Activated naive CD4-positive, alpha-beta T cell treated with anti-CD3 and anti-CD28 coated beads, Interleukin-2, amount 10 ng/mL, durations not matched to agents 7 days and 5 days (primary cell): ENCODE measurements at regions not wholly inside any gene's neighbourhood (a gene's known extent, or its start where the extent isn't known, plus 50 kb on each side); places are given as distances from the start of the nearest gene placed in this dataset.

ENCODE experiments used
- CTCF ChIA-PET: fragments of 350-600 bp; sonication (Branson Sonifier 250); formaldehyde crosslinking; loops from one replicate; lab custom pipeline; 2021; ENCODE audit warnings: antibody characterized with exemption; lab: Charles Lee
- DNase-seq: peaks from one replicate; pipeline ENCODE4 v3.0.0-alpha.2; 2020
- H3K27ac Mint-ChIP-seq: one replicate; pipeline ENCODE4 v1.8.0; 2021; ENCODE audit warnings: mild to moderate bottlenecking, moderate library complexity, mixed read lengths
- H3K27me3 Mint-ChIP-seq: one replicate; pipeline ENCODE4 v1.8.0; 2021; ENCODE audit warnings: mild to moderate bottlenecking, mixed read lengths
- H3K36me3 Mint-ChIP-seq: one replicate; pipeline ENCODE4 v1.8.0; 2021; ENCODE audit warnings: mixed read lengths
- H3K4me1 Mint-ChIP-seq: one replicate; pipeline ENCODE4 v1.8.0; 2021; ENCODE audit warnings: mixed read lengths
- H3K4me3 Mint-ChIP-seq: one replicate; pipeline ENCODE4 v1.8.0; 2021; ENCODE audit warnings: mild to moderate bottlenecking, moderate library complexity, mixed read lengths
- H3K9me3 Mint-ChIP-seq: one replicate; pipeline ENCODE4 v1.8.0; 2021; ENCODE audit warnings: mixed read lengths

- H3K27ac Mint-ChIP-seq = peak overlapping the region; percentile 82
- no peak overlapping the region for H3K4me3 Mint-ChIP-seq
- no peak for DNase-seq
- H3K9me3 Mint-ChIP-seq = peaks cover 4% of the 10 kb centered on the region
- H3K36me3 Mint-ChIP-seq = peaks cover 10% of the 10 kb centered on the region
- CTCF ChIA-PET = interaction anchor here (0.6 to 2.2 kb wide), 5 partner anchors 9 to 222 kb away, joined by 3 to 8 read pairs (median 4); no protein-coding TSS in a partner anchor
- H3K27me3 Mint-ChIP-seq = no peaks in the 10 kb centered on the region
- H3K4me1 Mint-ChIP-seq = peaks cover 24% of the 10 kb centered on the region
Observed at GRCh38 chr1:59071289-59071688, 225.6 kb upstream of the FGGY start.

GRCh38 chr1:59071876-59072582, 224.9 kb upstream of the FGGY start:
- Mint-ChIP-seq H3K27me3 (no peaks in the 10 kb centered on the region), H3K9me3 (peaks cover 4% of the 10 kb centered on the region), H3K4me1 (peaks cover 24% of the 10 kb centered on the region), H3K36me3 (peaks cover 10% of the 10 kb centered on the region), H3K4me3 (no peak overlapping the region), H3K27ac (peak overlapping the region; percentile 82)
- CTCF ChIA-PET = interaction anchor here (0.6 to 2.2 kb wide), 3 partner anchors 10 to 104 kb away, joined by 4 to 8 read pairs (median 6); no protein-coding TSS in a partner anchor
- peak; percentile 33 for DNase-seq

GRCh38 chr1:59072583-59072947, 224.3 kb upstream of the FGGY start:
- Mint-ChIP-seq H3K36me3 (peaks cover 10% of the 10 kb centered on the region), H3K27me3 (no peaks in the 10 kb centered on the region), H3K4me1 (peaks cover 24% of the 10 kb centered on the region), H3K9me3 (peaks cover 4% of the 10 kb centered on the region), H3K27ac (peak overlapping the region; percentile 53), H3K4me3 (no peak overlapping the region)
- DNase-seq = no peak
- CTCF ChIA-PET = interaction anchor here (2.2 kb wide), 1 partner anchor 11 kb away, joined by 6 read pairs; no protein-coding TSS in a partner anchor

GRCh38 chr1:59074598-59074997, 222.3 kb upstream of the FGGY start:
- CTCF ChIA-PET = no interaction called here
- peaks cover 24% of the 10 kb centered on the region for H3K4me1 Mint-ChIP-seq
- H3K27ac Mint-ChIP-seq = no peak overlapping the region
- DNase-seq = no peak
- no peak overlapping the region for H3K4me3 Mint-ChIP-seq
- peaks cover 4% of the 10 kb centered on the region for H3K9me3 Mint-ChIP-seq
- H3K36me3 Mint-ChIP-seq = peaks cover 10% of the 10 kb centered on the region
- peaks cover 12% of the 10 kb centered on the region for H3K27me3 Mint-ChIP-seq

GRCh38 chr1:59075021-59075420, 221.9 kb upstream of the FGGY start:
- Mint-ChIP-seq H3K4me3 (no peak overlapping the region), H3K4me1 (peaks cover 24% of the 10 kb centered on the region), H3K27ac (no peak overlapping the region), H3K9me3 (peaks cover 4% of the 10 kb centered on the region), H3K36me3 (peaks cover 10% of the 10 kb centered on the region), H3K27me3 (peaks cover 12% of the 10 kb centered on the region)
- DNase-seq = no peak
- CTCF ChIA-PET = no interaction called here

GRCh38 chr1:59076612-59077011, 220.3 kb upstream of the FGGY start:
- Mint-ChIP-seq H3K36me3 (peaks cover 7% of the 10 kb centered on the region), H3K27ac (no peak overlapping the region), H3K9me3 (peaks cover 4% of the 10 kb centered on the region), H3K4me1 (peaks cover 11% of the 10 kb centered on the region), H3K4me3 (no peak overlapping the region), H3K27me3 (peaks cover 12% of the 10 kb centered on the region)
- DNase-seq = no peak
- CTCF ChIA-PET = no interaction called here

GRCh38 chr1:59077466-59078069, 219.3 kb upstream of the FGGY start:
- Mint-ChIP-seq H3K4me3 (no peak overlapping the region), H3K36me3 (peaks cover 2% of the 10 kb centered on the region), H3K9me3 (peaks cover 4% of the 10 kb centered on the region), H3K27ac (no peak overlapping the region), H3K27me3 (peaks cover 15% of the 10 kb centered on the region), H3K4me1 (peaks cover 2% of the 10 kb centered on the region)
- CTCF ChIA-PET = interaction anchor here (0.5 to 1.1 kb wide), 2 partner anchors 32 to 61 kb away, joined by 3 to 4 read pairs; no protein-coding TSS in a partner anchor
- no peak for DNase-seq

GRCh38 chr1:59078070-59078800, 218.7 kb upstream of the FGGY start:
- CTCF ChIA-PET = interaction anchor here (0.5 to 1.1 kb wide), 2 partner anchors 33 to 62 kb away, joined by 3 to 4 read pairs; no protein-coding TSS in a partner anchor
- peaks cover 3% of the 10 kb centered on the region for H3K9me3 Mint-ChIP-seq
- H3K4me3 Mint-ChIP-seq = no peak overlapping the region
- no peak overlapping the region for H3K27ac Mint-ChIP-seq
- DNase-seq = no peak
- H3K4me1 Mint-ChIP-seq = no peaks in the 10 kb centered on the region
- H3K27me3 Mint-ChIP-seq = peaks cover 15% of the 10 kb centered on the region
- peaks cover 2% of the 10 kb centered on the region for H3K36me3 Mint-ChIP-seq

GRCh38 chr1:59078866-59079265, 218.0 kb upstream of the FGGY start:
- H3K27ac Mint-ChIP-seq = no peak overlapping the region
- no peak for DNase-seq
- no peaks in the 10 kb centered on the region for H3K36me3 Mint-ChIP-seq
- no peaks in the 10 kb centered on the region for H3K4me1 Mint-ChIP-seq
- peaks cover 15% of the 10 kb centered on the region for H3K27me3 Mint-ChIP-seq
- CTCF ChIA-PET = no interaction called here
- no peaks in the 10 kb centered on the region for H3K9me3 Mint-ChIP-seq
- H3K4me3 Mint-ChIP-seq = no peak overlapping the region

- Mint-ChIP-seq H3K27me3 (peaks cover 15% of the 10 kb centered on the region), H3K9me3 (no peaks in the 10 kb centered on the region), H3K36me3 (no peaks in the 10 kb centered on the region), H3K4me3 (no peak overlapping the region), H3K4me1 (peaks cover 6% of the 10 kb centered on the region), H3K27ac (no peak overlapping the region)
- DNase-seq = no peak
- CTCF ChIA-PET = no interaction called here
Observed at GRCh38 chr1:59079434-59080140, 217.3 kb upstream of the FGGY start.

- H3K27me3 Mint-ChIP-seq = peaks cover 19% of the 10 kb centered on the region
- H3K4me1 Mint-ChIP-seq = peaks cover 8% of the 10 kb centered on the region
- H3K36me3 Mint-ChIP-seq = no peaks in the 10 kb centered on the region
- no peak for DNase-seq
- CTCF ChIA-PET = no interaction called here
- no peak overlapping the region for H3K4me3 Mint-ChIP-seq
- no peaks in the 10 kb centered on the region for H3K9me3 Mint-ChIP-seq
- no peak overlapping the region for H3K27ac Mint-ChIP-seq
Observed at GRCh38 chr1:59081181-59081580, 215.7 kb upstream of the FGGY start.

- H3K4me3 Mint-ChIP-seq = no peak overlapping the region
- peaks cover 19% of the 10 kb centered on the region for H3K27me3 Mint-ChIP-seq
- no peak for DNase-seq
- CTCF ChIA-PET = no interaction called here
- no peak overlapping the region for H3K27ac Mint-ChIP-seq
- H3K4me1 Mint-ChIP-seq = peaks cover 8% of the 10 kb centered on the region
- no peaks in the 10 kb centered on the region for H3K9me3 Mint-ChIP-seq
- no peaks in the 10 kb centered on the region for H3K36me3 Mint-ChIP-seq
Observed at GRCh38 chr1:59081795-59082194, 215.1 kb upstream of the FGGY start.

- peak overlapping the region; percentile 82 for H3K27ac Mint-ChIP-seq
- H3K4me1 Mint-ChIP-seq = peaks cover 8% of the 10 kb centered on the region
- no peaks in the 10 kb centered on the region for H3K9me3 Mint-ChIP-seq
- peaks cover 12% of the 10 kb centered on the region for H3K27me3 Mint-ChIP-seq
- CTCF ChIA-PET = interaction anchor here (1.0 kb wide), 1 partner anchor 11 kb away, joined by 3 read pairs; no protein-coding TSS in a partner anchor
- H3K36me3 Mint-ChIP-seq = no peaks in the 10 kb centered on the region
- DNase-seq = no peak
- no peak overlapping the region for H3K4me3 Mint-ChIP-seq
Observed at GRCh38 chr1:59083946-59084865, 212.7 kb upstream of the FGGY start.
